HEK293T (cell line): ENCODE measurements at regions not wholly inside any gene's neighbourhood (a gene's known extent, or its start where the extent isn't known, plus 50 kb on each side); places are given as distances from the start of the nearest gene placed in this dataset.

Experiments used
- BHLHE40 ChIP-seq: fragments of 450-650 bp; IDR thresholded peaks from 2 replicates; pipeline ENCODE4 v1.6.1; 2016; ENCODE audit warnings: mild to moderate bottlenecking, moderate library complexity, borderline replicate concordance
- CTBP1 ChIP-seq: fragments of 450-650 bp; IDR thresholded peaks from 2 replicates; pipeline ENCODE4 v1.6.1; 2016; ENCODE audit warnings: borderline replicate concordance
- ELF4 ChIP-seq: fragments of 450-650 bp; IDR thresholded peaks from 2 replicates; pipeline ENCODE4 v1.6.1; 2017; ENCODE audit warnings: antibody characterized with exemption
- FOXA1 ChIP-seq: fragments of 450-650 bp; IDR thresholded peaks from 2 replicates; pipeline ENCODE4 v1.6.1; 2016; ENCODE audit warnings: mild to moderate bottlenecking
- FOXK2 ChIP-seq: fragments of 450-650 bp; IDR thresholded peaks from 2 replicates; pipeline ENCODE4 v1.6.1; 2016; ENCODE audit warnings: mild to moderate bottlenecking
- FOXM1 ChIP-seq: fragments of 450-650 bp; IDR thresholded peaks from 2 replicates; pipeline ENCODE4 v1.6.1; 2017; ENCODE audit warnings: mild to moderate bottlenecking, borderline replicate concordance
- HDGF ChIP-seq: fragments of 450-650 bp; IDR thresholded peaks from 2 replicates; pipeline ENCODE4 v1.6.1; 2017; ENCODE audit warnings: antibody characterized with exemption, borderline replicate concordance
- L3MBTL2 ChIP-seq: fragments of 450-650 bp; conservative IDR thresholded peaks from 2 replicates; pipeline ENCODE4 v1.6.1; 2016; ENCODE audit warnings: mild to moderate bottlenecking
- LEF1 ChIP-seq: fragments of 450-650 bp; IDR thresholded peaks from 2 replicates; pipeline ENCODE4 v1.6.1; 2017; ENCODE audit warnings: mild to moderate bottlenecking, borderline replicate concordance
- NFRKB ChIP-seq: fragments of 450-650 bp; IDR thresholded peaks from 2 replicates; pipeline ENCODE4 v1.6.1; 2016; ENCODE audit warnings: mild to moderate bottlenecking, moderate library complexity
- PKNOX1 ChIP-seq: fragments of 450-650 bp; IDR thresholded peaks from 2 replicates; pipeline ENCODE4 v1.6.1; 2016
- SP1 ChIP-seq: fragments of 450-650 bp; IDR thresholded peaks from 2 replicates; pipeline ENCODE4 v1.6.1; 2017
- SUZ12 ChIP-seq: fragments of 450-650 bp; IDR thresholded peaks from 2 replicates; pipeline ENCODE4 v1.6.1; 2016; ENCODE audit warnings: mild to moderate bottlenecking
- TARDBP ChIP-seq: fragments of 450-650 bp; IDR thresholded peaks from 2 replicates; pipeline ENCODE4 v1.6.1; 2016

GRCh38 chr4:95979961-95980876 lies 140.3 kb downstream of the PDHA2 start:
- no peak for TF ChIP-seq SP1
- TF ChIP-seq SUZ12 = no peak
- no peak for TF ChIP-seq BHLHE40
- TF ChIP-seq HDGF = no peak
- no peak for TF ChIP-seq PKNOX1
- TF ChIP-seq FOXM1 = no peak
- no peak for TF ChIP-seq TARDBP
- TF ChIP-seq FOXA1 = no peak
- TF ChIP-seq ELF4 = no peak
- TF ChIP-seq FOXK2 = no peak
- TF ChIP-seq L3MBTL2 = no peak
- TF ChIP-seq CTBP1 = no peak
- TF ChIP-seq NFRKB = no peak
- TF ChIP-seq LEF1 = no peak
